GM23338 (cell line): ENCODE measurements at regions not wholly inside any gene's neighbourhood (a gene's known extent, or its start where the extent isn't known, plus 50 kb on each side); places are given as distances from the start of the nearest gene placed in this dataset.

ENCODE experiments used
- ATAC-seq: fragments of 200-7000 bp; cut with Tn5 transposase; 3 replicates; pipeline ENCODE4 v1.9.1; 2020
- DNase-seq: peaks from one replicate; pipeline ENCODE4 v3.0.0-alpha.2; 2015; ENCODE audit warnings: low spot score
- H2AFZ ChIP-seq: fragments of 200-600 bp; sonication (generic); 2 replicates; pipeline ENCODE4 v1.8.0; 2016; ENCODE audit warnings: antibody characterized with exemption, mild to moderate bottlenecking, moderate library complexity
- H3F3A ChIP-seq: fragments of 200-600 bp; sonication (generic); replicated peaks from 2 replicates; pipeline ENCODE4 v1.8.0; 2017; ENCODE audit warnings: antibody characterized with exemption, mixed run types, low read depth
- H3K27ac ChIP-seq: fragments of 200-600 bp; sonication (generic); 2 replicates; pipeline ENCODE4 v1.6.1; 2016; ENCODE audit warnings: low read depth
- H3K27me3 ChIP-seq: fragments of 200-600 bp; sonication (generic); 2 replicates; pipeline ENCODE4 v1.8.0; 2016; ENCODE audit warnings: mild to moderate bottlenecking, mixed run types, moderate library complexity; ENCODE audit not compliant: insufficient read depth
- H3K36me3 ChIP-seq: fragments of 200-600 bp; sonication (generic); 2 replicates; pipeline ENCODE4 v1.8.0; 2016; ENCODE audit warnings: mild to moderate bottlenecking; ENCODE audit not compliant: insufficient read depth
- H3K4me1 ChIP-seq: fragments of 200-600 bp; sonication (generic); 2 replicates; pipeline ENCODE4 v1.8.0; 2016; ENCODE audit warnings: mild to moderate bottlenecking, moderate library complexity; ENCODE audit not compliant: insufficient read depth
- H3K4me2 ChIP-seq: fragments of 200-600 bp; sonication (generic); 2 replicates; pipeline ENCODE4 v1.7.1; 2017; ENCODE audit warnings: mixed run types
- H3K4me3 ChIP-seq: fragments of 200-600 bp; sonication (generic); 2 replicates; pipeline ENCODE4 v1.6.1; 2016; ENCODE audit warnings: mixed run types
- H3K79me2 ChIP-seq: fragments of 200-600 bp; sonication (generic); replicated peaks from 2 replicates; pipeline ENCODE4 v1.8.0; 2017; ENCODE audit warnings: mild to moderate bottlenecking; ENCODE audit not compliant: insufficient read depth
- H3K9me2 ChIP-seq: fragments of 200-600 bp; sonication (generic); 2 replicates; pipeline ENCODE4 v1.8.0; 2017; ENCODE audit not compliant: insufficient read depth
- H4K20me1 ChIP-seq: fragments of 200-600 bp; sonication (generic); replicated peaks from 2 replicates; pipeline ENCODE4 v1.8.0; 2017; ENCODE audit warnings: mild to moderate bottlenecking; ENCODE audit not compliant: insufficient read depth
- H3K27ac Mint-ChIP-seq: 2 replicates; pipeline ENCODE4 v1.8.0; 2020; ENCODE audit warnings: inconsistent platforms, mild to moderate bottlenecking, moderate library complexity, mixed read lengths
- H3K27me3 Mint-ChIP-seq: 3 replicates; pipeline ENCODE4 v1.8.0; 2022; ENCODE audit warnings: low read depth, mild to moderate bottlenecking, moderate library complexity, mixed read lengths, inconsistent platforms; ENCODE audit not compliant: insufficient read depth, poor library complexity
- H3K36me3 Mint-ChIP-seq: 3 replicates; pipeline ENCODE4 v1.8.0; 2021; ENCODE audit warnings: low read depth, mild to moderate bottlenecking, inconsistent platforms, moderate library complexity, mixed read lengths
- H3K4me1 Mint-ChIP-seq: 3 replicates; pipeline ENCODE4 v1.8.0; 2020; ENCODE audit warnings: mild to moderate bottlenecking, inconsistent platforms, mixed read lengths
- H3K4me3 Mint-ChIP-seq: 3 replicates; pipeline ENCODE4 v1.8.0; 2021; ENCODE audit warnings: moderate library complexity, mild to moderate bottlenecking, inconsistent platforms, mixed read lengths
- H3K9me3 Mint-ChIP-seq: 3 replicates; pipeline ENCODE4 v1.8.0; 2020; ENCODE audit warnings: moderate library complexity, mild to moderate bottlenecking, inconsistent platforms, mixed read lengths
- CREB1 ChIP-seq: fragments of 250-450 bp; sonication (Bioruptor Pico); IDR thresholded peaks from 2 replicates; pipeline ENCODE4 v1.5.0; 2020; ENCODE audit warnings: low read depth, mild to moderate bottlenecking, moderate library complexity
- EZH2 ChIP-seq: fragments of 200-600 bp; sonication (generic); IDR thresholded peaks from one replicate; pipeline ENCODE4 v1.8.0; 2017; ENCODE audit warnings: antibody characterized with exemption, mild to moderate bottlenecking, low read depth; ENCODE audit not compliant: unreplicated experiment
- EZH2phosphoT487 ChIP-seq: fragments of 200-600 bp; sonication (generic); IDR thresholded peaks from one replicate; pipeline ENCODE4 v1.8.1; 2018; ENCODE audit warnings: antibody characterized with exemption; ENCODE audit not compliant: unreplicated experiment
- JUNB ChIP-seq: IDR thresholded peaks from one replicate; pipeline ENCODE4 v1.6.1; 2016; ENCODE audit warnings: antibody characterized with exemption; ENCODE audit not compliant: unreplicated experiment
- NANOG ChIP-seq: IDR thresholded peaks from 2 replicates; pipeline ENCODE4 v1.6.1; 2016; ENCODE audit warnings: antibody characterized with exemption, borderline replicate concordance
- POLR2AphosphoS5 ChIP-seq: IDR thresholded peaks from 2 replicates; pipeline ENCODE4 v1.6.1; 2016; ENCODE audit warnings: antibody characterized with exemption, low read depth
- STAT1 ChIP-seq: IDR thresholded peaks from one replicate; pipeline ENCODE4 v1.6.1; 2016; ENCODE audit warnings: antibody characterized with exemption; ENCODE audit not compliant: unreplicated experiment
- ZNF114 ChIP-seq: fragments of 250-450 bp; sonication (Bioruptor Pico); IDR thresholded peaks from 2 replicates; pipeline ENCODE4 v1.5.0; 2020; ENCODE audit warnings: mild to moderate bottlenecking, moderate library complexity
- ZNF331 ChIP-seq: fragments of 250-450 bp; sonication (Bioruptor Pico); IDR thresholded peaks from 2 replicates; pipeline ENCODE4 v1.5.0; 2020; ENCODE audit warnings: low read depth, mild to moderate bottlenecking, moderate library complexity
- TF ChIP-seq, protein P1 (sequence below): IDR thresholded peaks from one replicate; pipeline ENCODE4 v1.6.1; 2018; ENCODE audit warnings: antibody characterized with exemption; ENCODE audit not compliant: unreplicated experiment
- TF ChIP-seq, protein P2 (sequence below): fragments of 250-450 bp; sonication (Bioruptor Pico); IDR thresholded peaks from 2 replicates; pipeline ENCODE4 v1.5.0; 2020; ENCODE audit warnings: mild to moderate bottlenecking, moderate library complexity
- TF ChIP-seq, protein P3 (sequence below): IDR thresholded peaks from 2 replicates; pipeline ENCODE4 v1.6.1; 2016; ENCODE audit warnings: antibody characterized with exemption

DNA sequence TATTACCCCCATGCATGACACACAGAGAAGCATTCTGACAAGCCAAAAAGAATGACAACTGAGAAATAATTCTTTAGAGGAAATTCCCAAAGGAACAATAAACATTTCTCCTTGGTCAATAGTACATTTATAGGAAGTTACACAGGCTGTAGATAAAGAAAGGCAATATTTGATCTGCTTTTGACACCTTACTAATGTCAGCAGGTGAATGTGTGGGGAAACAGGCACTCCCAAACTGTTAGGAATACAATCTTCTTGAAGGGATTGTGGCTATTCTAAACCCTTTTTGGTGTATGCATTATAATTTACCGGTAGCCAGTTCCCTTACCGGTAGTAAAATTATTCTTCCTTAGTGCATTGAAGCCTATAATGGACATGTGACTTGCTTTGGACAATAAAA, 116.1 kb upstream of the FTMT start (continued):
- TF ChIP-seq EZH2phosphoT487 (no peak), STAT1 (no peak), ZNF114 (CRISPR knock-in tag) (no peak), ZNF331 (CRISPR knock-in tag) (no peak), NANOG (no peak)
- TF ChIP-seq, protein P1, sequence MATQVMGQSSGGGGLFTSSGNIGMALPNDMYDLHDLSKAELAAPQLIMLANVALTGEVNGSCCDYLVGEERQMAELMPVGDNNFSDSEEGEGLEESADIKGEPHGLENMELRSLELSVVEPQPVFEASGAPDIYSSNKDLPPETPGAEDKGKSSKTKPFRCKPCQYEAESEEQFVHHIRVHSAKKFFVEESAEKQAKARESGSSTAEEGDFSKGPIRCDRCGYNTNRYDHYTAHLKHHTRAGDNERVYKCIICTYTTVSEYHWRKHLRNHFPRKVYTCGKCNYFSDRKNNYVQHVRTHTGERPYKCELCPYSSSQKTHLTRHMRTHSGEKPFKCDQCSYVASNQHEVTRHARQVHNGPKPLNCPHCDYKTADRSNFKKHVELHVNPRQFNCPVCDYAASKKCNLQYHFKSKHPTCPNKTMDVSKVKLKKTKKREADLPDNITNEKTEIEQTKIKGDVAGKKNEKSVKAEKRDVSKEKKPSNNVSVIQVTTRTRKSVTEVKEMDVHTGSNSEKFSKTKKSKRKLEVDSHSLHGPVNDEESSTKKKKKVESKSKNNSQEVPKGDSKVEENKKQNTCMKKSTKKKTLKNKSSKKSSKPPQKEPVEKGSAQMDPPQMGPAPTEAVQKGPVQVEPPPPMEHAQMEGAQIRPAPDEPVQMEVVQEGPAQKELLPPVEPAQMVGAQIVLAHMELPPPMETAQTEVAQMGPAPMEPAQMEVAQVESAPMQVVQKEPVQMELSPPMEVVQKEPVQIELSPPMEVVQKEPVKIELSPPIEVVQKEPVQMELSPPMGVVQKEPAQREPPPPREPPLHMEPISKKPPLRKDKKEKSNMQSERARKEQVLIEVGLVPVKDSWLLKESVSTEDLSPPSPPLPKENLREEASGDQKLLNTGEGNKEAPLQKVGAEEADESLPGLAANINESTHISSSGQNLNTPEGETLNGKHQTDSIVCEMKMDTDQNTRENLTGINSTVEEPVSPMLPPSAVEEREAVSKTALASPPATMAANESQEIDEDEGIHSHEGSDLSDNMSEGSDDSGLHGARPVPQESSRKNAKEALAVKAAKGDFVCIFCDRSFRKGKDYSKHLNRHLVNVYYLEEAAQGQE, result no peak

DNA sequence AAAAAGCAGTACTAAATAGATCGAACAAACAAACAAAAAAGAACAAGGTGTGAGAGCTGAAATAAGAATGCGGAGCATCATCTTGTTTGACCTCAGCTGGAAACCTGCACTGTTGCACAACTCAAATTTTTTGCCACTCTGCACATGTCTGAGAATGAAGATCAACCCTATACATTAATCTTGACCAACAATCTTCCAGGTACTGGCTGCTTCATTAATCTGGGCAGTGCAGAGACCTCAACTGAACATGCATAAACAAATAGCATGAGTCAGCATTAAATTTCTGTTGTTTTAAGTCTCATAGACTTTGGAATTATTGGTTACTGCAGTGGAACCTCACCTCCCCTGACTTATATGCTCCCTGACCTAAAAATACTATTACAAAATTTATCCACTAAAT, 114.6 kb upstream of the FTMT start:
- Mint-ChIP-seq H3K4me1 (peaks cover 7% of the 10 kb centered on the region; the same call in 2 of the 3 replicates), H3K27me3 (no peaks in the 10 kb centered on the region), H3K9me3 (no peaks in the 10 kb centered on the region), H3K36me3 (no peaks in the 10 kb centered on the region), H3K4me3 (no peak overlapping the region), H3K27ac (peak overlapping the region; percentile 41)
- H3K27ac ChIP-seq, result no peak overlapping the region
- no peaks in the 10 kb centered on the region for H3F3A ChIP-seq
- no peaks in the 10 kb centered on the region for H3K79me2 ChIP-seq
- H3K27me3 ChIP-seq, result no peaks in the 10 kb centered on the region
- no peak overlapping the region for H3K4me3 ChIP-seq
- ATAC-seq (no peak), DNase-seq (no peak)
- no peaks in the 10 kb centered on the region for H3K36me3 ChIP-seq
- H3K4me2 ChIP-seq, result no peak overlapping the region
- H2AFZ ChIP-seq, result peak overlapping the region; percentile 45; the same call in 1 of the 2 replicates
- no peaks in the 10 kb centered on the region for H3K4me1 ChIP-seq
- no peaks in the 10 kb centered on the region; the same call in 1 of the 2 replicates for H3K9me2 ChIP-seq
- no peaks in the 10 kb centered on the region for H4K20me1 ChIP-seq
- TF ChIP-seq, protein P2, sequence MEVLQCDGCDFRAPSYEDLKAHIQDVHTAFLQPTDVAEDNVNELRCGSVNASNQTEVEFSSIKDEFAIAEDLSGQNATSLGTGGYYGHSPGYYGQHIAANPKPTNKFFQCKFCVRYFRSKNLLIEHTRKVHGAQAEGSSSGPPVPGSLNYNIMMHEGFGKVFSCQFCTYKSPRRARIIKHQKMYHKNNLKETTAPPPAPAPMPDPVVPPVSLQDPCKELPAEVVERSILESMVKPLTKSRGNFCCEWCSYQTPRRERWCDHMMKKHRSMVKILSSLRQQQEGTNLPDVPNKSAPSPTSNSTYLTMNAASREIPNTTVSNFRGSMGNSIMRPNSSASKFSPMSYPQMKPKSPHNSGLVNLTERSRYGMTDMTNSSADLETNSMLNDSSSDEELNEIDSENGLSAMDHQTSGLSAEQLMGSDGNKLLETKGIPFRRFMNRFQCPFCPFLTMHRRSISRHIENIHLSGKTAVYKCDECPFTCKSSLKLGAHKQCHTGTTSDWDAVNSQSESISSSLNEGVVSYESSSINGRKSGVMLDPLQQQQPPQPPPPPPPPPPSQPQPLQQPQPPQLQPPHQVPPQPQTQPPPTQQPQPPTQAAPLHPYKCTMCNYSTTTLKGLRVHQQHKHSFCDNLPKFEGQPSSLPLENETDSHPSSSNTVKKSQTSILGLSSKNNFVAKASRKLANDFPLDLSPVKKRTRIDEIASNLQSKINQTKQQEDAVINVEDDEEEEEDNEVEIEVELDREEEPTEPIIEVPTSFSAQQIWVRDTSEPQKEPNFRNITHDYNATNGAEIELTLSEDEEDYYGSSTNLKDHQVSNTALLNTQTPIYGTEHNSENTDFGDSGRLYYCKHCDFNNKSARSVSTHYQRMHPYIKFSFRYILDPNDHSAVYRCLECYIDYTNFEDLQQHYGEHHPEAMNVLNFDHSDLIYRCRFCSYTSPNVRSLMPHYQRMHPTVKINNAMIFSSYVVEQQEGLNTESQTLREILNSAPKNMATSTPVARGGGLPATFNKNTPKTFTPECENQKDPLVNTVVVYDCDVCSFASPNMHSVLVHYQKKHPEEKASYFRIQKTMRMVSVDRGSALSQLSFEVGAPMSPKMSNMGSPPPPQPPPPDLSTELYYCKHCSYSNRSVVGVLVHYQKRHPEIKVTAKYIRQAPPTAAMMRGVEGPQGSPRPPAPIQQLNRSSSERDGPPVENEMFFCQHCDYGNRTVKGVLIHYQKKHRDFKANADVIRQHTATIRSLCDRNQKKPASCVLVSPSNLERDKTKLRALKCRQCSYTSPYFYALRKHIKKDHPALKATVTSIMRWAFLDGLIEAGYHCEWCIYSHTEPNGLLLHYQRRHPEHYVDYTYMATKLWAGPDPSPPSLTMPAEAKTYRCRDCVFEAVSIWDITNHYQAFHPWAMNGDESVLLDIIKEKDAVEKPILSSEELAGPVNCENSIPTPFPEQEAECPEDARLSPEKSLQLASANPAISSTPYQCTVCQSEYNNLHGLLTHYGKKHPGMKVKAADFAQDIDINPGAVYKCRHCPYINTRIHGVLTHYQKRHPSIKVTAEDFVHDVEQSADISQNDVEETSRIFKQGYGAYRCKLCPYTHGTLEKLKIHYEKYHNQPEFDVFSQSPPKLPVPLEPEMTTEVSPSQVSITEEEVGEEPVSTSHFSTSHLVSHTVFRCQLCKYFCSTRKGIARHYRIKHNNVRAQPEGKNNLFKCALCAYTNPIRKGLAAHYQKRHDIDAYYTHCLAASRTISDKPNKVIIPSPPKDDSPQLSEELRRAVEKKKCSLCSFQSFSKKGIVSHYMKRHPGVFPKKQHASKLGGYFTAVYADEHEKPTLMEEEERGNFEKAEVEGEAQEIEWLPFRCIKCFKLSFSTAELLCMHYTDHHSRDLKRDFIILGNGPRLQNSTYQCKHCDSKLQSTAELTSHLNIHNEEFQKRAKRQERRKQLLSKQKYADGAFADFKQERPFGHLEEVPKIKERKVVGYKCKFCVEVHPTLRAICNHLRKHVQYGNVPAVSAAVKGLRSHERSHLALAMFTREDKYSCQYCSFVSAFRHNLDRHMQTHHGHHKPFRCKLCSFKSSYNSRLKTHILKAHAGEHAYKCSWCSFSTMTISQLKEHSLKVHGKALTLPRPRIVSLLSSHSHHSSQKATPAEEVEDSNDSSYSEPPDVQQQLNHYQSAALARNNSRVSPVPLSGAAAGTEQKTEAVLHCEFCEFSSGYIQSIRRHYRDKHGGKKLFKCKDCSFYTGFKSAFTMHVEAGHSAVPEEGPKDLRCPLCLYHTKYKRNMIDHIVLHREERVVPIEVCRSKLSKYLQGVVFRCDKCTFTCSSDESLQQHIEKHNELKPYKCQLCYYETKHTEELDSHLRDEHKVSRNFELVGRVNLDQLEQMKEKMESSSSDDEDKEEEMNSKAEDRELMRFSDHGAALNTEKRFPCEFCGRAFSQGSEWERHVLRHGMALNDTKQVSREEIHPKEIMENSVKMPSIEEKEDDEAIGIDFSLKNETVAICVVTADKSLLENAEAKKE (CRISPR knock-in tag), result no peak
- no peak for TF ChIP-seq ZNF331 (CRISPR knock-in tag)
- no peak for TF ChIP-seq EZH2phosphoT487
- no peak for TF ChIP-seq JUNB
- TF ChIP-seq POLR2AphosphoS5, result no peak
- no peak for TF ChIP-seq CREB1
- TF ChIP-seq EZH2, result no peak
- TF ChIP-seq, protein P3, sequence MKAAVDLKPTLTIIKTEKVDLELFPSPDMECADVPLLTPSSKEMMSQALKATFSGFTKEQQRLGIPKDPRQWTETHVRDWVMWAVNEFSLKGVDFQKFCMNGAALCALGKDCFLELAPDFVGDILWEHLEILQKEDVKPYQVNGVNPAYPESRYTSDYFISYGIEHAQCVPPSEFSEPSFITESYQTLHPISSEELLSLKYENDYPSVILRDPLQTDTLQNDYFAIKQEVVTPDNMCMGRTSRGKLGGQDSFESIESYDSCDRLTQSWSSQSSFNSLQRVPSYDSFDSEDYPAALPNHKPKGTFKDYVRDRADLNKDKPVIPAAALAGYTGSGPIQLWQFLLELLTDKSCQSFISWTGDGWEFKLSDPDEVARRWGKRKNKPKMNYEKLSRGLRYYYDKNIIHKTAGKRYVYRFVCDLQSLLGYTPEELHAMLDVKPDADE, result no peak
- TF ChIP-seq NANOG, result no peak
- no peak for TF ChIP-seq STAT1
